IMR-90 (cell line): ENCODE measurements at regions not wholly inside any gene's neighbourhood (a gene's known extent, or its start where the extent isn't known, plus 50 kb on each side); places are given as distances from the start of the nearest gene placed in this dataset.

Source experiments
- MXI1 ChIP-seq: IDR thresholded peaks from 2 replicates; pipeline ENCODE4 v1.6.1; 2012; ENCODE audit warnings: low read depth, mild to moderate bottlenecking, low read length, moderate library complexity, borderline replicate concordance
- TF ChIP-seq, protein P1 (sequence below): conservative IDR thresholded peaks from 2 replicates; pipeline ENCODE4 v1.5.1; 2012; ENCODE audit warnings: mild to moderate bottlenecking, low read depth, low read length, improper control_type of control experiment

- TF ChIP-seq, protein P1, sequence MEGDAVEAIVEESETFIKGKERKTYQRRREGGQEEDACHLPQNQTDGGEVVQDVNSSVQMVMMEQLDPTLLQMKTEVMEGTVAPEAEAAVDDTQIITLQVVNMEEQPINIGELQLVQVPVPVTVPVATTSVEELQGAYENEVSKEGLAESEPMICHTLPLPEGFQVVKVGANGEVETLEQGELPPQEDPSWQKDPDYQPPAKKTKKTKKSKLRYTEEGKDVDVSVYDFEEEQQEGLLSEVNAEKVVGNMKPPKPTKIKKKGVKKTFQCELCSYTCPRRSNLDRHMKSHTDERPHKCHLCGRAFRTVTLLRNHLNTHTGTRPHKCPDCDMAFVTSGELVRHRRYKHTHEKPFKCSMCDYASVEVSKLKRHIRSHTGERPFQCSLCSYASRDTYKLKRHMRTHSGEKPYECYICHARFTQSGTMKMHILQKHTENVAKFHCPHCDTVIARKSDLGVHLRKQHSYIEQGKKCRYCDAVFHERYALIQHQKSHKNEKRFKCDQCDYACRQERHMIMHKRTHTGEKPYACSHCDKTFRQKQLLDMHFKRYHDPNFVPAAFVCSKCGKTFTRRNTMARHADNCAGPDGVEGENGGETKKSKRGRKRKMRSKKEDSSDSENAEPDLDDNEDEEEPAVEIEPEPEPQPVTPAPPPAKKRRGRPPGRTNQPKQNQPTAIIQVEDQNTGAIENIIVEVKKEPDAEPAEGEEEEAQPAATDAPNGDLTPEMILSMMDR: no peak
- TF ChIP-seq MXI1: no peak
Measured at GRCh38 chr4:167713756-167714155, 378.6 kb upstream of the ANXA10 start.
